ENCODE measurements at regions not wholly inside any gene's neighbourhood (a gene's known extent, or its start where the extent isn't known, plus 50 kb on each side); places are given as distances from the start of the nearest gene placed in this dataset.

DNA sequence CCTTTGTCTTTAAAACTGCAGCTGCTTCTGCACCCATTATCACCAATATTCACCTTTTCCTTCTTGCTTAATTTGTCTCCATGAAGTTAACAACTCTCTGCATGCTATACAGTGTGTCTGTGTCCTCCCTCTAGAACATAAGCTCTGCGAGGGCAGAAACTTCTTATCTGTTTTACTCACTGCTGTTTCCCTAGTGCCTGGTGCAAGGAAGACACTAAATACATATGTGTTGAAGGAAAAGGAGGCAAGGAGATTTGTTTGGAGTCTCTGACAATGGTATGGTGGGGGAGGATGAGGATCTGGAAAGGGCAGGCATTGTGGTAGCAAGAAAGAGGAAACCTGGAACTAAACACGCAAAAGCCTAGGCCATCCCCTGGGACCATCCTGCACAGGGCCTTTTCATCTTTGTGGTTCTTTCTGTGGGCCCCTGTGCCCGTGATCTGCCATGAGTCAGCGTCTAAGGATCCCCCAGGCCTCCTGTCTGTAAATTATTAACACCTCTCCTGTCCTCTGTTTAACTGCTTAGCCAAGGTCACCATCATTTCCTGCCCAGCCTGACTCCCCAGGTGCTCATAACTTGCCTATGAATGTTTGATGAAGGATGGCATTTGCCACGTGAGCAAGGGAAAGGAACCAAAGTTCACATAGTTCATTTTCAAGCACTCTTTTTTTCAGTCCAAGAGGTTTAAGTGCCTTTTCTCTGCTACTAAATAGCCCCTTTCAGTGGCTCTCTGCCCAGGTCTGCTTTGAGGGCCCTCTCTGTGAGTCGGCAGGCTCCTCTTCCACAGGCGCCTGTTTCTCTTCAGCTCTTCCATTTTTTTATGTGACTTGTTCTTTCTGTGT is 131.1 kb downstream of the RASSF10 start:
- no peak overlapping the region for H3K4me3 ChIP-seq
- H3K27me3 ChIP-seq, result no peaks in the 10 kb centered on the region
- TF ChIP-seq, protein P1, sequence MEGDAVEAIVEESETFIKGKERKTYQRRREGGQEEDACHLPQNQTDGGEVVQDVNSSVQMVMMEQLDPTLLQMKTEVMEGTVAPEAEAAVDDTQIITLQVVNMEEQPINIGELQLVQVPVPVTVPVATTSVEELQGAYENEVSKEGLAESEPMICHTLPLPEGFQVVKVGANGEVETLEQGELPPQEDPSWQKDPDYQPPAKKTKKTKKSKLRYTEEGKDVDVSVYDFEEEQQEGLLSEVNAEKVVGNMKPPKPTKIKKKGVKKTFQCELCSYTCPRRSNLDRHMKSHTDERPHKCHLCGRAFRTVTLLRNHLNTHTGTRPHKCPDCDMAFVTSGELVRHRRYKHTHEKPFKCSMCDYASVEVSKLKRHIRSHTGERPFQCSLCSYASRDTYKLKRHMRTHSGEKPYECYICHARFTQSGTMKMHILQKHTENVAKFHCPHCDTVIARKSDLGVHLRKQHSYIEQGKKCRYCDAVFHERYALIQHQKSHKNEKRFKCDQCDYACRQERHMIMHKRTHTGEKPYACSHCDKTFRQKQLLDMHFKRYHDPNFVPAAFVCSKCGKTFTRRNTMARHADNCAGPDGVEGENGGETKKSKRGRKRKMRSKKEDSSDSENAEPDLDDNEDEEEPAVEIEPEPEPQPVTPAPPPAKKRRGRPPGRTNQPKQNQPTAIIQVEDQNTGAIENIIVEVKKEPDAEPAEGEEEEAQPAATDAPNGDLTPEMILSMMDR (IDR thresholded peaks at IDR 0.05), result no peak
- ATAC-seq (peak; percentile 92), DNase-seq (peak; percentile 33 to 85 (median 70))
- H3K4me1 ChIP-seq, result peaks cover 0 to 7% of the 10 kb centered on the region in 2 donors
- peak overlapping the region in 1 of 2 donors; percentile 51 for H3K27ac ChIP-seq
- intact Hi-C loops (cut with DNase I), result loop anchor here in 1 of 2 donors (10.0 kb wide), 1 partner anchor 165 kb away; no protein-coding TSS in a partner anchor
- H3K36me3 ChIP-seq, result no peaks in the 10 kb centered on the region
- no peaks in the 10 kb centered on the region for H3K9me3 ChIP-seq

- intact Hi-C loops (cut with DNase I), result loop anchor here in 1 of 2 donors (10.0 kb wide), 1 partner anchor 166 kb away; no protein-coding TSS in a partner anchor
- no peak overlapping the region for H3K4me3 ChIP-seq
- no peaks in the 10 kb centered on the region for H3K36me3 ChIP-seq
- DNase-seq (peak in 2 of 4 donors; percentile 33 to 36), ATAC-seq (peak; percentile 21)
- H3K27me3 ChIP-seq, result no peaks in the 10 kb centered on the region
- peak overlapping the region in 1 of 2 donors; percentile 60 for H3K27ac ChIP-seq
- no peaks in the 10 kb centered on the region for H3K9me3 ChIP-seq
- TF ChIP-seq, protein P1 (IDR thresholded peaks at IDR 0.05), result no peak
- peaks cover 0 to 7% of the 10 kb centered on the region in 2 donors for H3K4me1 ChIP-seq
Observed at GRCh38 chr11:13140873-13141655, 131.9 kb downstream of the RASSF10 start.

GRCh38 chr11:13141731-13142709 is 132.9 kb downstream of the RASSF10 start:
- TF ChIP-seq, protein P1 (IDR thresholded peaks at IDR 0.05), result no peak
- no peak for ATAC-seq
- H3K4me3 ChIP-seq, result no peak overlapping the region
- H3K4me1 ChIP-seq, result peaks cover 0 to 7% of the 10 kb centered on the region in 2 donors
- intact Hi-C loops (cut with DNase I), result loop anchor here in 1 of 2 donors (10.0 kb wide), 1 partner anchor 167 kb away; no protein-coding TSS in a partner anchor
- no peak overlapping the region for H3K27ac ChIP-seq
- H3K9me3 ChIP-seq, result no peaks in the 10 kb centered on the region
- H3K27me3 ChIP-seq, result no peaks in the 10 kb centered on the region
- DNase-seq, result peak in 1 of 4 donors; percentile 75
- H3K36me3 ChIP-seq, result no peaks in the 10 kb centered on the region

DNA sequence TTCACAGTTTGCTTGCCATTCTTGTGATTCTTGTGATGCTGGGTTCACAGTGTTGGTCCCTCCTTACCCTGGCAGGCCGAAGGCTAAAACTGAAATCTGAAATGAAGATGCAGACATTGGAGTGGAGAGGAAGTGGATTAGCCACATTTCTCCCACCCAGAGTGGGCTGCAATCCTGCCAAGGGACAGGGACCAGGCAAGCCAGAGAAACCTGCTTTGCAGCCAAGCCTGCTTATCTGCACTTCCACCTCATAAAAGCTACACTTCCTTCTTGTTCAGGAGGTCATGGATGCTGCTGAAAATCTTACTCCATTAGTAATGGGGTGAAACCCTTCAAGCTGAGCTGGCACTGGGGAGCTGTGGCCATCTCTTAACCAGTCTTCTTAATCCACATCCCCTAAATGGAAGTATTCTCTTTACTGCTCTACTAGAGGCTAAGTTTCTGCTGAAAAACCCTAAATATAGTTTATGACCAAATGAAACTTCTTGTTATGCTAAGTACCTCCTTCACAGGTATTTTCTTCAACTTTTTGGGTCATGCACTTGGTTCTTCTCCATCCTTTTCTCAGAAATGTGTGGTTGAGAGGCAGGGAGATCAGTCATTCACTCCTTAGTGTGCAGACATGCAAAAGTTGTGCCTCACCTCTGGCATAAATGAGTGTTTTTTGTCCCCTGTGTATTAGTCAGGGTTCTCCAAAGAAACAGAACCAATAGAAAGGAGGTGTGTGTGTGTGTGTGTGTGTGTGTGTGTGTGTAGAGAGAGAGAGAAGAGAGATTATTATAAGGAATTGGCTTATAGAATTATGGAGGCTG is 133.9 kb upstream of the BMAL1 start:
- H3K9me3 ChIP-seq, result no peaks in the 10 kb centered on the region
- no peak for ATAC-seq
- H3K36me3 ChIP-seq, result no peaks in the 10 kb centered on the region
- no peak overlapping the region for H3K4me3 ChIP-seq
- TF ChIP-seq, protein P1 (IDR thresholded peaks at IDR 0.05), result no peak
- DNase-seq, result peak in 1 of 4 donors; percentile 19
- intact Hi-C loops (cut with DNase I), result loop anchor here in 1 of 2 donors (10.0 kb wide), 1 partner anchor 169 kb away; no protein-coding TSS in a partner anchor
- H3K27ac ChIP-seq, result no peak overlapping the region
- no peaks in the 10 kb centered on the region for H3K27me3 ChIP-seq
- H3K4me1 ChIP-seq, result peaks cover 0 to 7% of the 10 kb centered on the region in 2 donors

Measured in left lung (tissue), 4 donors.